Choroid plexus epithelial cell (primary cell): ENCODE measurements at regions not wholly inside any gene's neighbourhood (a gene's known extent, or its start where the extent isn't known, plus 50 kb on each side); places are given as distances from the start of the nearest gene placed in this dataset.
A peak's percentile ranks its signal among the peaks of the same experiment; 100 is the strongest.

Experiments
- DNase-seq: peaks from one replicate; pipeline ENCODE4 v3.0.0-alpha.2; 2010; ENCODE audit warnings: low read depth
- H3K4me3 ChIP-seq: 2 replicates; pipeline ENCODE4 v1.5.1; 2011; ENCODE audit warnings: low read depth, mild to moderate bottlenecking, control low read depth, low read length, moderate library complexity
- TF ChIP-seq, protein P1 (sequence below): conservative IDR thresholded peaks from 2 replicates; pipeline ENCODE4 v1.5.1; 2011; ENCODE audit warnings: low read depth, mild to moderate bottlenecking, control low read depth, inconsistent platforms, low read length, moderate library complexity

GRCh38 chr6:18586133-18586532, 199.0 kb downstream of the RNF144B start:
- H3K4me3 ChIP-seq, result no peak overlapping the region
- TF ChIP-seq, protein P1, sequence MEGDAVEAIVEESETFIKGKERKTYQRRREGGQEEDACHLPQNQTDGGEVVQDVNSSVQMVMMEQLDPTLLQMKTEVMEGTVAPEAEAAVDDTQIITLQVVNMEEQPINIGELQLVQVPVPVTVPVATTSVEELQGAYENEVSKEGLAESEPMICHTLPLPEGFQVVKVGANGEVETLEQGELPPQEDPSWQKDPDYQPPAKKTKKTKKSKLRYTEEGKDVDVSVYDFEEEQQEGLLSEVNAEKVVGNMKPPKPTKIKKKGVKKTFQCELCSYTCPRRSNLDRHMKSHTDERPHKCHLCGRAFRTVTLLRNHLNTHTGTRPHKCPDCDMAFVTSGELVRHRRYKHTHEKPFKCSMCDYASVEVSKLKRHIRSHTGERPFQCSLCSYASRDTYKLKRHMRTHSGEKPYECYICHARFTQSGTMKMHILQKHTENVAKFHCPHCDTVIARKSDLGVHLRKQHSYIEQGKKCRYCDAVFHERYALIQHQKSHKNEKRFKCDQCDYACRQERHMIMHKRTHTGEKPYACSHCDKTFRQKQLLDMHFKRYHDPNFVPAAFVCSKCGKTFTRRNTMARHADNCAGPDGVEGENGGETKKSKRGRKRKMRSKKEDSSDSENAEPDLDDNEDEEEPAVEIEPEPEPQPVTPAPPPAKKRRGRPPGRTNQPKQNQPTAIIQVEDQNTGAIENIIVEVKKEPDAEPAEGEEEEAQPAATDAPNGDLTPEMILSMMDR, result no peak
- DNase-seq, result no peak

DNA sequence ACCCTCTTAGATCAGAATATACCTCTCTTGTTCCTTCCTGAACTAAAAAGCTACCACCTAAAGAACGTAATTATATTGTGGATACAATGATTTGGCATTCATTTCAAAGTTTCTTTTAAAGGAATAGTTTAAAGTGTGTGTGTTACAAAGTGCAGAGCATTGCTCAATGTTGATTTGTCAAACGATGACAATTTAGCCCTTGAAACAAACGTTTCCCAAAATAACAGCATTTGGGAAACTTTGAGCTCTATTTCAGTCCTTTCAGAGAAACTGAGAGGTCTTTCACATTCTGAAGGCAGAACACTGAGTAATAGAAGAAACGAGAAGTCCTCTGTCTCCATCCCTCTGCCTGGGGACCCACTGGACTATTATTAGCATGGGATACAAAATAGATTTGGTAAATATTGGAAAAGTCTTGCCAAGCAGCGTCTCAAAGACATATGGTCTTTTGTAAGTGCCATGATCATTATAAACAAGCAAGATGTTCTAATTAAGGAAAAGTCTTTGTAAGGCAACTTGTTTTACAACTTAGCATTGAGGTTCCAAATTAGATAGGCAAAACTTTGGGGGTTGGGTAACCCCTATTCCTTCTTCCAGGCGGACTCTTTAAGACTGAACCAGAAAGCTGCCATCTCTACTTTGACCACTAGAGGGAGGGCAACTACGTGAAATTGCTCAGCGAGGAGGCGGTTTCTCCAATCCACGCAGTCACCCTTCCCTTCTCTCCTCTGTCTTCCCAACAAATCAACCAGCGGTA, 208.8 kb downstream of the RNF144B start:
- H3K4me3 ChIP-seq, result no peak overlapping the region
- peak; percentile 83 for DNase-seq
- TF ChIP-seq, protein P1, result peak; percentile 97

DNA sequence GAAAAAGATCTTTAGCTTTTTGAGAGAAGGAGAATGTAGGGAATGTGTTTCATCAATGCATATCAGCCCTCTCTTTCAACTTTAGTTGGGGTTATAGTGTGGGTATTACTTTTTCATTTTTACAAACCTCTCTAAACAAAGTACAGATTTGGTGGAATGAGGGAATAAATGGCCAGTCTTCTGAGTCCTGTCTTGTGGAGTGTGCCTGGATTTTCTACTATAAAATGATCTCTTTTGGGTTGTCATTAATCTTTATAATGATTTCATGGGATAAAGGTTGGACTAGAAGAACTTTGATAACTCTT, 209.3 kb downstream of the RNF144B start:
- DNase-seq, result no peak
- H3K4me3 ChIP-seq, result no peak overlapping the region
- TF ChIP-seq, protein P1, result no peak

DNA sequence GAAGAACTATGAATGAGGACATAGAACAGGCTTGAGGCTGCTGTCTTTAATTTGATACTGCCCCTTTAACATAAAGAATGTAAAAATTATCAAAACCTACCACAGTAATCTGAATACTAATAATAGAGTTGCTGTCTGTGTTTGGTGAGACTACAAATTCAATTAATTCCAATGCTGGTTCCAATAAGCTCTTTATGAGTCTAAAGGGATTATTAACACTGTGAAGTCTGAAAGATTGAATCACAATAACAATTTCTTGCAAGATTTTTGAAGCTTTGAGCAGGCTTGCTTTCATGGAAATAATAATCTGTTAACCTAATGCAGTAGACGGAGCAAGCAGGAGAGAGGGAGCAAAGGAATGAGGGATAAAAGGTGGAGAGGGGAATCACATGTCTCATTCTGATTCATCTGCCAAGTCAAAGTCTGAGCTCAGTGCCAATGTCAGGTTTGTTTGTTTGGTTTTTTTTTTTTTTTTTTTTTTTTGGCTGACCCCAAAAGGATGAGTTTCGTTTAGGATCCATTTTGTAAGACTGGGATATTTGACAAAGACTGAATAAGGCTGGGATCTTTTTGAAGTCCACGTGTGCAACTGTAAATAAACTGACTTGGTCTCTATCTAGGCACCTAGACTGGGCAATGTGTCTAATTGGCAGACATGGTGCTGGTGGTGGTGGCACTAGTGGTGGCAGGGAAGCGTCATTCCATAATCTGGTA, 211.6 kb downstream of the RNF144B start:
- DNase-seq, result no peak
- TF ChIP-seq, protein P1, result no peak
- no peak overlapping the region for H3K4me3 ChIP-seq

GRCh38 chr6:18600255-18600654, 213.1 kb downstream of the RNF144B start:
- TF ChIP-seq, protein P1, result no peak
- H3K4me3 ChIP-seq, result no peak overlapping the region
- no peak for DNase-seq

DNA sequence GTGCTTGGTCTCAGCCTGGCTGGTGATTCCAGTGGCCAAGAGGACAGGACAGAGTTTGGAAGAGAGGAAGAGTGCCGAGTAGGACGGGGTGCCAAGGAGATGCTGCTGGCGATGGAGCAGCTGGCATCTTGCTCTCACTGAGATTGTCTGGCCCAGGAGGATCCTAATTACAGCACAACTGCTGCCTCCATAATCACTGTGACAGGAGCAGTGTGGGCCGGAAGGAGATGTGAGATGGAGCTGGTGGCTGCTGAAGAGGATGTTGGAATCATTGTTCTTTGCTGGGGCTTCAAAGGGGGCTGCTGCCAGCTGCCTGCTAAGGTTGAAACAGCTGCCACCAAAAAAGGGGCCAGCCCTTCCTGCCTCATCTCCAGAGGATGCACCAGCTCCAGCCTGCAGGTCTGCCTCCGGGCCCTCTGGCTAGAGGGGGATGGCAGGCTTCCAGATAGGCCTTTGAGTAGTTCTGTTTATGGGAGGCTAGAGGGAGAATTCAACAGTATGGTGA, 214.4 kb downstream of the RNF144B start:
- DNase-seq, result no peak
- H3K4me3 ChIP-seq, result no peak overlapping the region
- TF ChIP-seq, protein P1, result no peak

GRCh38 chr6:18602931-18603330, 215.8 kb downstream of the RNF144B start:
- no peak overlapping the region for H3K4me3 ChIP-seq
- DNase-seq, result no peak
- TF ChIP-seq, protein P1, result no peak
